ENCODE measurements at regions not wholly inside any gene's neighbourhood (a gene's known extent, or its start where the extent isn't known, plus 50 kb on each side); places are given as distances from the start of the nearest gene placed in this dataset.
"Not testable (repeated sequence)": the region's sequence is repeated elsewhere in the genome, so short reads cannot be mapped to it uniquely, and the experiment has no call there.

- intact Hi-C loops (cut with DNase I; ENCODE audit: low total_unique reads) = loop anchor here (5.0 kb wide), 1 partner anchor 1200 kb away; no protein-coding TSS in a partner anchor
Measured at GRCh38 chr18:65202091-65202490, 548.7 kb upstream of the CDH7 start.

GRCh38 chr18:65175681-65176080 is 575.1 kb upstream of the CDH7 start:
- no peak for TF ChIP-seq CTCF (IDR thresholded peaks at IDR 0.05)
- no peak for TF ChIP-seq POLR2AphosphoS5 (IDR thresholded peaks at IDR 0.05)
- TF ChIP-seq POLR2A (IDR thresholded peaks at IDR 0.05) = no peak
- intact Hi-C loops (cut with DNase I; ENCODE audit: low total_unique reads) = no loop called here

More at GRCh38 chr18:65202091-65202490, 548.7 kb upstream of the CDH7 start:
- no peak overlapping the region for H3K4me3 ChIP-seq
- DNase-seq (ENCODE audit: low spot score in 2 of 2) = no peak
- H3K36me3 ChIP-seq = no peaks in the 10 kb centered on the region
- H3K4me1 ChIP-seq = no peaks in the 10 kb centered on the region
- H3K27me3 ChIP-seq = no peaks in the 10 kb centered on the region
- H3K27ac ChIP-seq = no peak overlapping the region
- no peaks in the 10 kb centered on the region for H3K9me3 ChIP-seq
- TF ChIP-seq CTCF (IDR thresholded peaks at IDR 0.05) (no peak), POLR2A (IDR thresholded peaks at IDR 0.05) (no peak), POLR2AphosphoS5 (IDR thresholded peaks at IDR 0.05) (no peak)

GRCh38 chr18:65162086-65162485 is 588.7 kb upstream of the CDH7 start:
- not testable (repeated sequence) for DNase-seq (ENCODE audit: low spot score in 2 of 2)

More at GRCh38 chr18:65175681-65176080, 575.1 kb upstream of the CDH7 start:
- no peaks in the 10 kb centered on the region for H3K36me3 ChIP-seq
- peaks cover 4 to 8% of the 10 kb centered on the region in 2 donors for H3K9me3 ChIP-seq
- no peaks in the 10 kb centered on the region for H3K4me1 ChIP-seq
- no peak for DNase-seq (ENCODE audit: low spot score in 2 of 2)
- H3K4me3 ChIP-seq = no peak overlapping the region
- no peak overlapping the region for H3K27ac ChIP-seq
- H3K27me3 ChIP-seq = no peaks in the 10 kb centered on the region

GRCh38 chr18:65146482-65147021 is 604.3 kb upstream of the CDH7 start:
- intact Hi-C loops (cut with DNase I; ENCODE audit: low total_unique reads) = no loop called here
- H3K27ac ChIP-seq = no peak overlapping the region
- no peaks in the 10 kb centered on the region for H3K4me1 ChIP-seq
- no peak for DNase-seq (ENCODE audit: low spot score in 2 of 2)
- peaks cover 0 to 5% of the 10 kb centered on the region in 2 donors for H3K9me3 ChIP-seq
- H3K4me3 ChIP-seq = no peak overlapping the region
- TF ChIP-seq POLR2A (IDR thresholded peaks at IDR 0.05) (no peak), POLR2AphosphoS5 (IDR thresholded peaks at IDR 0.05) (no peak), CTCF (IDR thresholded peaks at IDR 0.05) (no peak)
- no peaks in the 10 kb centered on the region for H3K27me3 ChIP-seq
- H3K36me3 ChIP-seq = no peaks in the 10 kb centered on the region

More at GRCh38 chr18:65162086-65162485, 588.7 kb upstream of the CDH7 start:
- H3K27me3 ChIP-seq; H3K27ac ChIP-seq; H3K36me3 ChIP-seq; H3K9me3 ChIP-seq; intact Hi-C loops (cut with DNase I; ENCODE audit: low total_unique reads); H3K4me3 ChIP-seq; H3K4me1 ChIP-seq: not testable (repeated sequence)

GRCh38 chr18:65145312-65145711 is 605.5 kb upstream of the CDH7 start:
- no peaks in the 10 kb centered on the region for H3K36me3 ChIP-seq
- no peak overlapping the region for H3K4me3 ChIP-seq
- H3K27me3 ChIP-seq = no peaks in the 10 kb centered on the region
- peaks cover 0 to 5% of the 10 kb centered on the region in 2 donors for H3K9me3 ChIP-seq
- intact Hi-C loops (cut with DNase I; ENCODE audit: low total_unique reads) = no loop called here
- no peak for DNase-seq (ENCODE audit: low spot score in 2 of 2)
- no peaks in the 10 kb centered on the region for H3K4me1 ChIP-seq
- TF ChIP-seq CTCF (IDR thresholded peaks at IDR 0.05) = no peak
- no peak for TF ChIP-seq POLR2A (IDR thresholded peaks at IDR 0.05)
- TF ChIP-seq POLR2AphosphoS5 (IDR thresholded peaks at IDR 0.05) = no peak
- no peak overlapping the region for H3K27ac ChIP-seq

- TF ChIP-seq POLR2AphosphoS5 (IDR thresholded peaks at IDR 0.05) (no peak), POLR2A (IDR thresholded peaks at IDR 0.05) (no peak), CTCF (IDR thresholded peaks at IDR 0.05) (no peak)
- intact Hi-C loops (cut with DNase I; ENCODE audit: low total_unique reads) = no loop called here
- H3K9me3 ChIP-seq = no peaks in the 10 kb centered on the region
Measured at GRCh38 chr18:65133610-65134009, 617.2 kb upstream of the CDH7 start.

More at GRCh38 chr18:65133610-65134009, 617.2 kb upstream of the CDH7 start:
- Histone ChIP-seq H3K27ac (no peak overlapping the region), H3K4me1 (no peaks in the 10 kb centered on the region), H3K36me3 (no peaks in the 10 kb centered on the region), H3K27me3 (no peaks in the 10 kb centered on the region), H3K4me3 (no peak overlapping the region)
- DNase-seq (ENCODE audit: low spot score in 2 of 2) = no peak
